Stomach smooth muscle (tissue), 2 donors: ENCODE measurements at regions not wholly inside any gene's neighbourhood (a gene's known extent, or its start where the extent isn't known, plus 50 kb on each side); places are given as distances from the start of the nearest gene placed in this dataset.
"Not testable (repeated sequence)": the region's sequence is repeated elsewhere in the genome, so short reads cannot be mapped to it uniquely, and the experiment has no call there.

Experiments used
- H3K27ac ChIP-seq: one replicate; pipeline ENCODE4 v1.7.0; 2013; ENCODE audit warnings: mild to moderate bottlenecking, low read length, inconsistent platforms
- H3K27me3 ChIP-seq, 2 donors: one replicate each; pipeline ENCODE4 v1.7.0; 2013; ENCODE audit warnings: low read length in 2 of 2; ENCODE audit not compliant: insufficient read depth in 2 of 2, control insufficient read depth in 1 of 2
- H3K36me3 ChIP-seq, 2 donors: one replicate each; pipeline ENCODE4 v1.7.0; 2013; ENCODE audit warnings: low read length in 2 of 2; ENCODE audit not compliant: control insufficient read depth in 2 of 2, insufficient read depth in 2 of 2
- H3K4me1 ChIP-seq: one replicate; pipeline ENCODE4 v1.7.0; 2013; ENCODE audit warnings: low read length; ENCODE audit not compliant: control insufficient read depth, insufficient read depth
- H3K4me3 ChIP-seq, 2 donors: one replicate each; pipeline ENCODE4 v1.7.0; 2013; ENCODE audit warnings: low read length in 2 of 2
- H3K9ac ChIP-seq, 2 donors: one replicate each; pipeline ENCODE4 v1.7.0; 2013; ENCODE audit warnings: low read length in 2 of 2, mild to moderate bottlenecking in 1 of 2
- H3K9me3 ChIP-seq, 2 donors: one replicate each; pipeline ENCODE4 v1.7.0; 2013; ENCODE audit warnings: low read length in 2 of 2; ENCODE audit not compliant: control insufficient read depth in 2 of 2
- donor health status: healthy.
- donor health status: Pancreatic carcinoma.

- peaks cover 16 to 32% of the 10 kb centered on the region in 2 donors for H3K27me3 ChIP-seq
- no peak overlapping the region for H3K9ac ChIP-seq
- H3K4me3 ChIP-seq = no peak overlapping the region
- no peaks in the 10 kb centered on the region for H3K36me3 ChIP-seq
- H3K27ac ChIP-seq = no peak overlapping the region
- H3K4me1 ChIP-seq = no peaks in the 10 kb centered on the region
- no peaks in the 10 kb centered on the region for H3K9me3 ChIP-seq
Measured at GRCh38 chr1:165116732-165117131, 239.8 kb downstream of the LMX1A start.

GRCh38 chr1:165116171-165116570 is 240.3 kb downstream of the LMX1A start:
- peaks cover 16 to 32% of the 10 kb centered on the region in 2 donors for H3K27me3 ChIP-seq

GRCh38 chr1:165114889-165115285 is 241.6 kb downstream of the LMX1A start:
- H3K9ac ChIP-seq = no peak overlapping the region
- no peak overlapping the region for H3K27ac ChIP-seq
- no peaks in the 10 kb centered on the region for H3K9me3 ChIP-seq
- H3K36me3 ChIP-seq = no peaks in the 10 kb centered on the region
- H3K4me3 ChIP-seq = no peak overlapping the region
- no peaks in the 10 kb centered on the region for H3K4me1 ChIP-seq
- H3K27me3 ChIP-seq = peaks cover 16 to 26% of the 10 kb centered on the region in 2 donors

More at GRCh38 chr1:165116171-165116570, 240.3 kb downstream of the LMX1A start:
- no peak overlapping the region for H3K4me3 ChIP-seq
- H3K9ac ChIP-seq = no peak overlapping the region
- no peak overlapping the region for H3K27ac ChIP-seq
- no peaks in the 10 kb centered on the region for H3K4me1 ChIP-seq
- H3K9me3 ChIP-seq = no peaks in the 10 kb centered on the region
- H3K36me3 ChIP-seq = no peaks in the 10 kb centered on the region

- Histone ChIP-seq H3K9me3 (no peaks in the 10 kb centered on the region), H3K4me3 (no peak overlapping the region), H3K27me3 (peaks cover 16 to 22% of the 10 kb centered on the region in 2 donors), H3K9ac (no peak overlapping the region), H3K27ac (no peak overlapping the region), H3K4me1 (no peaks in the 10 kb centered on the region), H3K36me3 (no peaks in the 10 kb centered on the region)
Measured at GRCh38 chr1:165114022-165114888, 242.3 kb downstream of the LMX1A start.

GRCh38 chr1:165112260-165112659 is 244.3 kb downstream of the LMX1A start:
- Histone ChIP-seq H3K36me3 (no peaks in the 10 kb centered on the region), H3K4me1 (no peaks in the 10 kb centered on the region), H3K9ac (no peak overlapping the region), H3K27ac (no peak overlapping the region), H3K9me3 (no peaks in the 10 kb centered on the region), H3K4me3 (no peak overlapping the region), H3K27me3 (peaks cover 7 to 9% of the 10 kb centered on the region in 2 donors)

- Histone ChIP-seq H3K27me3 (peaks cover 0 to 2% of the 10 kb centered on the region in 2 donors), H3K9ac (no peak overlapping the region), H3K4me3 (no peak overlapping the region), H3K9me3 (no peaks in the 10 kb centered on the region), H3K27ac (no peak overlapping the region), H3K36me3 (no peaks in the 10 kb centered on the region), H3K4me1 (no peaks in the 10 kb centered on the region)
Measured at GRCh38 chr1:165109013-165109412, 247.5 kb downstream of the LMX1A start.

GRCh38 chr1:165092542-165093162 is 263.9 kb downstream of the LMX1A start:
- not testable (repeated sequence) for H3K9ac ChIP-seq, H3K27ac ChIP-seq, H3K36me3 ChIP-seq, H3K4me3 ChIP-seq, H3K27me3 ChIP-seq, H3K9me3 ChIP-seq, H3K4me1 ChIP-seq

- Histone ChIP-seq H3K9ac (no peak overlapping the region), H3K4me3 (no peak overlapping the region), H3K27me3 (no peaks in the 10 kb centered on the region), H3K9me3 (no peaks in the 10 kb centered on the region), H3K27ac (no peak overlapping the region), H3K4me1 (no peaks in the 10 kb centered on the region), H3K36me3 (no peaks in the 10 kb centered on the region)
Measured at GRCh38 chr1:165080253-165080896, 276.1 kb downstream of the LMX1A start.

- no peaks in the 10 kb centered on the region for H3K9me3 ChIP-seq
- no peaks in the 10 kb centered on the region for H3K27me3 ChIP-seq
Measured at GRCh38 chr1:165078391-165078790, 278.1 kb downstream of the LMX1A start.

GRCh38 chr1:165075725-165076370 is 280.7 kb downstream of the LMX1A start:
- H3K36me3 ChIP-seq = no peaks in the 10 kb centered on the region
- no peaks in the 10 kb centered on the region for H3K27me3 ChIP-seq
- H3K27ac ChIP-seq = no peak overlapping the region
- no peak overlapping the region for H3K9ac ChIP-seq
- peaks cover 6% of the 10 kb centered on the region for H3K4me1 ChIP-seq
- no peak overlapping the region for H3K4me3 ChIP-seq
- H3K9me3 ChIP-seq = no peaks in the 10 kb centered on the region

More at GRCh38 chr1:165078391-165078790, 278.1 kb downstream of the LMX1A start:
- Histone ChIP-seq H3K36me3 (no peaks in the 10 kb centered on the region), H3K4me1 (peaks cover under 1% of the 10 kb centered on the region), H3K27ac (no peak overlapping the region), H3K9ac (no peak overlapping the region), H3K4me3 (no peak overlapping the region)
